ENCODE measurements at regions not wholly inside any gene's neighbourhood (a gene's known extent, or its start where the extent isn't known, plus 50 kb on each side); places are given as distances from the start of the nearest gene placed in this dataset.

DNA sequence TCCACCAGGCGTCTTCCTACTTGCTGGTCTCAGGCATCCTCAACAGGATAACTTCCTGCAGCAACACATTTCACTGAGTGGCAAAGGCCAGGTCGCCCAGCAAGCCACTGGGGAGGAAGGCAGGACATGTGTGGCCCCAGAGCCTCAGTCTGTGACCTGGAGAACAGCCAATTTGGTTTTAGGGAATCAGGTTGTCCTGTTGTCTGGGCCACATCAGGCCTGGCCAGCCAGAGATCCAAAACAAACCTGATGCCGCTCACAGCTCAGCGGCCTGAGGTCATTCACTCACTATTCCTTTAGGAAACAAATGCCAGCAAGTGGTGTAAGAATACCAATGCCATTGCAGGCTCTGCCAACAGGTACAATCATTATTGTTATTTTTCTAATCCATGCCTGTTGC lies 210.7 kb downstream of the VAPA start:
- POLR2A ChIA-PET: no interaction called here
- TF ChIP-seq, protein P1, sequence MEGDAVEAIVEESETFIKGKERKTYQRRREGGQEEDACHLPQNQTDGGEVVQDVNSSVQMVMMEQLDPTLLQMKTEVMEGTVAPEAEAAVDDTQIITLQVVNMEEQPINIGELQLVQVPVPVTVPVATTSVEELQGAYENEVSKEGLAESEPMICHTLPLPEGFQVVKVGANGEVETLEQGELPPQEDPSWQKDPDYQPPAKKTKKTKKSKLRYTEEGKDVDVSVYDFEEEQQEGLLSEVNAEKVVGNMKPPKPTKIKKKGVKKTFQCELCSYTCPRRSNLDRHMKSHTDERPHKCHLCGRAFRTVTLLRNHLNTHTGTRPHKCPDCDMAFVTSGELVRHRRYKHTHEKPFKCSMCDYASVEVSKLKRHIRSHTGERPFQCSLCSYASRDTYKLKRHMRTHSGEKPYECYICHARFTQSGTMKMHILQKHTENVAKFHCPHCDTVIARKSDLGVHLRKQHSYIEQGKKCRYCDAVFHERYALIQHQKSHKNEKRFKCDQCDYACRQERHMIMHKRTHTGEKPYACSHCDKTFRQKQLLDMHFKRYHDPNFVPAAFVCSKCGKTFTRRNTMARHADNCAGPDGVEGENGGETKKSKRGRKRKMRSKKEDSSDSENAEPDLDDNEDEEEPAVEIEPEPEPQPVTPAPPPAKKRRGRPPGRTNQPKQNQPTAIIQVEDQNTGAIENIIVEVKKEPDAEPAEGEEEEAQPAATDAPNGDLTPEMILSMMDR (IDR thresholded peaks at IDR 0.05): no peak
- TF ChIP-seq TCF7L2 (IDR thresholded peaks at IDR 0.05; ENCODE audit: low read depth, low read length): no peak
- TF ChIP-seq, protein P2, sequence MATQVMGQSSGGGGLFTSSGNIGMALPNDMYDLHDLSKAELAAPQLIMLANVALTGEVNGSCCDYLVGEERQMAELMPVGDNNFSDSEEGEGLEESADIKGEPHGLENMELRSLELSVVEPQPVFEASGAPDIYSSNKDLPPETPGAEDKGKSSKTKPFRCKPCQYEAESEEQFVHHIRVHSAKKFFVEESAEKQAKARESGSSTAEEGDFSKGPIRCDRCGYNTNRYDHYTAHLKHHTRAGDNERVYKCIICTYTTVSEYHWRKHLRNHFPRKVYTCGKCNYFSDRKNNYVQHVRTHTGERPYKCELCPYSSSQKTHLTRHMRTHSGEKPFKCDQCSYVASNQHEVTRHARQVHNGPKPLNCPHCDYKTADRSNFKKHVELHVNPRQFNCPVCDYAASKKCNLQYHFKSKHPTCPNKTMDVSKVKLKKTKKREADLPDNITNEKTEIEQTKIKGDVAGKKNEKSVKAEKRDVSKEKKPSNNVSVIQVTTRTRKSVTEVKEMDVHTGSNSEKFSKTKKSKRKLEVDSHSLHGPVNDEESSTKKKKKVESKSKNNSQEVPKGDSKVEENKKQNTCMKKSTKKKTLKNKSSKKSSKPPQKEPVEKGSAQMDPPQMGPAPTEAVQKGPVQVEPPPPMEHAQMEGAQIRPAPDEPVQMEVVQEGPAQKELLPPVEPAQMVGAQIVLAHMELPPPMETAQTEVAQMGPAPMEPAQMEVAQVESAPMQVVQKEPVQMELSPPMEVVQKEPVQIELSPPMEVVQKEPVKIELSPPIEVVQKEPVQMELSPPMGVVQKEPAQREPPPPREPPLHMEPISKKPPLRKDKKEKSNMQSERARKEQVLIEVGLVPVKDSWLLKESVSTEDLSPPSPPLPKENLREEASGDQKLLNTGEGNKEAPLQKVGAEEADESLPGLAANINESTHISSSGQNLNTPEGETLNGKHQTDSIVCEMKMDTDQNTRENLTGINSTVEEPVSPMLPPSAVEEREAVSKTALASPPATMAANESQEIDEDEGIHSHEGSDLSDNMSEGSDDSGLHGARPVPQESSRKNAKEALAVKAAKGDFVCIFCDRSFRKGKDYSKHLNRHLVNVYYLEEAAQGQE (IDR thresholded peaks at IDR 0.05; ENCODE audit: insufficient read depth in 1 of 2, low read depth in 2 of 2, low read length in 1 of 2): no peak
- H3K4me1 ChIP-seq (ENCODE audit: control insufficient read depth, insufficient read depth, low read length): no peaks in the 10 kb centered on the region
- no peaks in the 10 kb centered on the region for H3K9me3 ChIP-seq (ENCODE audit: control insufficient read depth, insufficient read depth, low read depth, low read length)
- DNase-seq (ENCODE audit: low read depth, low spot score) (no peak), ATAC-seq (no peak)
- CTCF ChIA-PET: no interaction called here
- no peak overlapping the region for H3K27ac ChIP-seq (ENCODE audit: low read length)
- BruUV-seq (replicated peaks): no TSS peak
- intact Hi-C loops (cut with micrococcal nuclease; ENCODE audit: unreplicated experiment) (no loop called here), in situ Hi-C loops (cut with HindIII; ENCODE audit: low pct_unique_long_range_greater_than_20kb, low sequenced_read_pairs) (no loop called here)
- H3K36me3 ChIP-seq (ENCODE audit: control insufficient read depth, insufficient read depth, low read length): no peaks in the 10 kb centered on the region
- H3K27me3 ChIP-seq (ENCODE audit: control insufficient read depth, insufficient read depth, low read length): peaks cover 3% of the 10 kb centered on the region
- H3K4me3 ChIP-seq (ENCODE audit: low read depth in 2 of 2, low read length in 2 of 2): no peak overlapping the region

DNA sequence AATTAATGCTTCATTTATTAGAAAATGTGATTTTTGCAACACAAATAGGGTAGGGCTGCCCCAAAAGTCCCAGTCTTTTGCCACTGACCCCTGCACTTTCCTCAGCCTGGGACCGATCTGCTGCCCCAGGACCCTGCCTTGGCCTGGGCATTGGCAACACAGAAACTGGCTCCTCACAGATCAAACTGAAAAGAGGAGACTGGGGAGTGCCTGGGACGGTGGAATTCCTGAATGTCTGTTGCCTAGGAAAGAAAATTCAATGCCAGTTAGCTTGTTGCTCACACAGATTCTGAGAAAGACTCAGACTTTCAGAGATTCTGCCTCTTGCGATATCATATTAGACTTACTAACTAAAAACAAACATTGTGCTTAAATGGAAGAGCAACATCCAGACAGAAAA lies 211.2 kb downstream of the VAPA start:
- H3K27me3 ChIP-seq (ENCODE audit: control insufficient read depth, insufficient read depth, low read length): peaks cover 3% of the 10 kb centered on the region
- ATAC-seq: no peak
- CTCF ChIA-PET: no interaction called here
- BruUV-seq (replicated peaks): no TSS peak
- POLR2A ChIA-PET: no interaction called here
- H3K4me3 ChIP-seq (ENCODE audit: low read depth in 2 of 2, low read length in 2 of 2): no peak overlapping the region
- in situ Hi-C loops (cut with HindIII; ENCODE audit: low pct_unique_long_range_greater_than_20kb, low sequenced_read_pairs) (no loop called here), intact Hi-C loops (cut with micrococcal nuclease; ENCODE audit: unreplicated experiment) (no loop called here)
- no peaks in the 10 kb centered on the region for H3K36me3 ChIP-seq (ENCODE audit: control insufficient read depth, insufficient read depth, low read length)
- H3K4me1 ChIP-seq (ENCODE audit: control insufficient read depth, insufficient read depth, low read length): no peaks in the 10 kb centered on the region
- TF ChIP-seq, protein P1 (IDR thresholded peaks at IDR 0.05): no peak
- TF ChIP-seq, protein P2 (IDR thresholded peaks at IDR 0.05; ENCODE audit: insufficient read depth in 1 of 2, low read depth in 2 of 2, low read length in 1 of 2): no peak
- TF ChIP-seq TCF7L2 (IDR thresholded peaks at IDR 0.05; ENCODE audit: low read depth, low read length) (no peak), SIN3A (IDR thresholded peaks at IDR 0.05; ENCODE audit: borderline replicate concordance, insufficient read depth, low read depth, low read length) (no peak), POLR2AphosphoS5 (IDR thresholded peaks at IDR 0.05; ENCODE audit: low read depth, low read length) (no peak)
- no peaks in the 10 kb centered on the region for H3K9me3 ChIP-seq (ENCODE audit: control insufficient read depth, insufficient read depth, low read depth, low read length)
- no peak overlapping the region for H3K27ac ChIP-seq (ENCODE audit: low read length)
- no peak for DNase-seq (ENCODE audit: low read depth, low spot score)

Data from Panc1 (cell line).